ENCODE measurements at regions not wholly inside any gene's neighbourhood (a gene's known extent, or its start where the extent isn't known, plus 50 kb on each side); places are given as distances from the start of the nearest gene placed in this dataset.

DNA sequence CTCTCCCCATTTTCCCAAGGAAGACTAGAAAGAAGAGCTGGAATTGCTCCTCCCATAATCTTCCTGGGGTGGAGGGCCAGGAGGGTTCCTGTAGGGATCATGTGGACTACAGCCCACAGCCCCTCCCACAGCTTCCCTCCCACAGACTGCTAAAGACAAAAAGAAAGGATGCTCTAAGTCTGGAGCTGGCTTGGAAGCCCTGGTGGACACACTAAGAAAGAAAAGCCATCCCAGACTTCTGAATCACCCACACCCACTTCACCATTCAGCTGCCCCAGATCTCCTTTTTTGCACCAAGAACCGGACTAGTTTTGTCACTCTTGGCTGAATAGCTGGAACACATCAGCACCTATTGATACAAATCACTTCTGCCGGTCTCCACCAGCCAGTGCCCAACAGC is 56.8 kb upstream of the PLXNC1 start:
- TF ChIP-seq, protein P1, sequence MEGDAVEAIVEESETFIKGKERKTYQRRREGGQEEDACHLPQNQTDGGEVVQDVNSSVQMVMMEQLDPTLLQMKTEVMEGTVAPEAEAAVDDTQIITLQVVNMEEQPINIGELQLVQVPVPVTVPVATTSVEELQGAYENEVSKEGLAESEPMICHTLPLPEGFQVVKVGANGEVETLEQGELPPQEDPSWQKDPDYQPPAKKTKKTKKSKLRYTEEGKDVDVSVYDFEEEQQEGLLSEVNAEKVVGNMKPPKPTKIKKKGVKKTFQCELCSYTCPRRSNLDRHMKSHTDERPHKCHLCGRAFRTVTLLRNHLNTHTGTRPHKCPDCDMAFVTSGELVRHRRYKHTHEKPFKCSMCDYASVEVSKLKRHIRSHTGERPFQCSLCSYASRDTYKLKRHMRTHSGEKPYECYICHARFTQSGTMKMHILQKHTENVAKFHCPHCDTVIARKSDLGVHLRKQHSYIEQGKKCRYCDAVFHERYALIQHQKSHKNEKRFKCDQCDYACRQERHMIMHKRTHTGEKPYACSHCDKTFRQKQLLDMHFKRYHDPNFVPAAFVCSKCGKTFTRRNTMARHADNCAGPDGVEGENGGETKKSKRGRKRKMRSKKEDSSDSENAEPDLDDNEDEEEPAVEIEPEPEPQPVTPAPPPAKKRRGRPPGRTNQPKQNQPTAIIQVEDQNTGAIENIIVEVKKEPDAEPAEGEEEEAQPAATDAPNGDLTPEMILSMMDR (IDR thresholded peaks at IDR 0.05; ENCODE audit: low read depth, low read length) = no peak
- TF ChIP-seq POLR2A (IDR thresholded peaks at IDR 0.05; ENCODE audit: extremely low read depth, insufficient read length) = no peak

Data from NB4 (cell line).